KMS-11 (cell line): ENCODE measurements at regions not wholly inside any gene's neighbourhood (a gene's known extent, or its start where the extent isn't known, plus 50 kb on each side); places are given as distances from the start of the nearest gene placed in this dataset.

ENCODE experiments used
- H2AFZ ChIP-seq: fragments of 200-600 bp; sonication (generic); 2 replicates; pipeline ENCODE4 v1.6.1; 2016; ENCODE audit warnings: antibody characterized with exemption, mixed run types, low read depth
- H3K27ac ChIP-seq: fragments of 200-600 bp; sonication (generic); 2 replicates; pipeline ENCODE4 v1.6.1; 2016; ENCODE audit warnings: mild to moderate bottlenecking, mixed run types
- H3K27me3 ChIP-seq: fragments of 200-600 bp; sonication (generic); 2 replicates; pipeline ENCODE4 v1.6.1; 2017; ENCODE audit warnings: mild to moderate bottlenecking, low read depth, mixed run types, moderate library complexity; ENCODE audit not compliant: insufficient read depth
- H3K36me3 ChIP-seq: fragments of 200-600 bp; sonication (generic); 2 replicates; pipeline ENCODE4 v1.6.1; 2017; ENCODE audit warnings: mild to moderate bottlenecking, mixed run types; ENCODE audit not compliant: insufficient read depth
- H3K4me1 ChIP-seq: fragments of 200-600 bp; sonication (generic); 2 replicates; pipeline ENCODE4 v1.6.1; 2016; ENCODE audit warnings: mild to moderate bottlenecking, low read depth, mixed run types; ENCODE audit not compliant: poor library complexity, severe bottlenecking
- H3K4me2 ChIP-seq: fragments of 200-600 bp; sonication (generic); 2 replicates; pipeline ENCODE4 v1.7.0; 2016; ENCODE audit warnings: mild to moderate bottlenecking, mixed run types
- H3K4me3 ChIP-seq: fragments of 200-600 bp; sonication (generic); IDR thresholded peaks from 2 replicates; pipeline ENCODE4 v1.6.1; 2017; ENCODE audit warnings: low read depth, low read length, mixed read lengths; ENCODE audit not compliant: insufficient read depth
- H3K79me2 ChIP-seq: fragments of 200-600 bp; sonication (generic); 2 replicates; pipeline ENCODE4 v1.6.1; 2016; ENCODE audit warnings: low read depth, mixed run types; ENCODE audit not compliant: insufficient read depth
- H3K9ac ChIP-seq: fragments of 200-600 bp; sonication (generic); 2 replicates; pipeline ENCODE4 v1.6.1; 2016; ENCODE audit warnings: mild to moderate bottlenecking, mixed run types
- H4K20me1 ChIP-seq: fragments of 200-600 bp; sonication (generic); 2 replicates; pipeline ENCODE4 v1.6.1; 2016; ENCODE audit warnings: mild to moderate bottlenecking, mixed run types; ENCODE audit not compliant: insufficient read depth
- CTCF ChIP-seq: fragments of 200-600 bp; sonication (generic); conservative IDR thresholded peaks from 2 replicates; pipeline ENCODE4 v1.6.1; 2017; ENCODE audit warnings: low read depth, mild to moderate bottlenecking, antibody characterized with exemption, low read length, moderate library complexity, mixed read lengths

- H3K9ac ChIP-seq = no peak overlapping the region
- no peaks in the 10 kb centered on the region for H3K79me2 ChIP-seq
- no peak overlapping the region for H2AFZ ChIP-seq
- H3K36me3 ChIP-seq = no peaks in the 10 kb centered on the region
- no peak for TF ChIP-seq CTCF
- no peak overlapping the region for H3K4me3 ChIP-seq
- no peak overlapping the region for H3K4me2 ChIP-seq
- no peaks in the 10 kb centered on the region for H3K27me3 ChIP-seq
- no peaks in the 10 kb centered on the region for H4K20me1 ChIP-seq
- no peak overlapping the region for H3K27ac ChIP-seq
- no peaks in the 10 kb centered on the region for H3K4me1 ChIP-seq
Observed at GRCh38 chr20:56117350-56117749, 112.0 kb upstream of the CBLN4 start.

- TF ChIP-seq CTCF = no peak
- Histone ChIP-seq H4K20me1 (no peaks in the 10 kb centered on the region), H3K27me3 (no peaks in the 10 kb centered on the region), H3K9ac (no peak overlapping the region), H3K79me2 (no peaks in the 10 kb centered on the region), H3K36me3 (no peaks in the 10 kb centered on the region), H2AFZ (no peak overlapping the region), H3K4me1 (no peaks in the 10 kb centered on the region), H3K4me3 (no peak overlapping the region), H3K4me2 (no peak overlapping the region), H3K27ac (no peak overlapping the region)
Observed at GRCh38 chr20:56121850-56122249, 116.5 kb upstream of the CBLN4 start.

GRCh38 chr20:56143759-56144158 is 104.8 kb upstream of the MC3R start:
- Histone ChIP-seq H3K79me2 (no peaks in the 10 kb centered on the region), H3K4me3 (no peak overlapping the region), H4K20me1 (no peaks in the 10 kb centered on the region), H3K36me3 (no peaks in the 10 kb centered on the region), H3K9ac (no peak overlapping the region), H3K27ac (no peak overlapping the region), H2AFZ (no peak overlapping the region), H3K4me1 (no peaks in the 10 kb centered on the region), H3K4me2 (no peak overlapping the region), H3K27me3 (no peaks in the 10 kb centered on the region)
- no peak for TF ChIP-seq CTCF

- Histone ChIP-seq H3K27me3 (no peaks in the 10 kb centered on the region), H2AFZ (no peak overlapping the region), H4K20me1 (no peaks in the 10 kb centered on the region), H3K36me3 (no peaks in the 10 kb centered on the region), H3K4me2 (no peak overlapping the region), H3K9ac (no peak overlapping the region), H3K27ac (no peak overlapping the region), H3K4me3 (no peak overlapping the region), H3K4me1 (no peaks in the 10 kb centered on the region), H3K79me2 (no peaks in the 10 kb centered on the region)
- no peak for TF ChIP-seq CTCF
Observed at GRCh38 chr20:56151834-56152233, 96.7 kb upstream of the MC3R start.

- no peak overlapping the region for H3K9ac ChIP-seq
- no peak overlapping the region for H3K4me2 ChIP-seq
- H4K20me1 ChIP-seq = no peaks in the 10 kb centered on the region
- H3K27me3 ChIP-seq = no peaks in the 10 kb centered on the region
- H3K4me1 ChIP-seq = no peaks in the 10 kb centered on the region
- H3K27ac ChIP-seq = no peak overlapping the region
- no peak for TF ChIP-seq CTCF
- no peak overlapping the region for H2AFZ ChIP-seq
- H3K36me3 ChIP-seq = no peaks in the 10 kb centered on the region
- no peak overlapping the region for H3K4me3 ChIP-seq
- no peaks in the 10 kb centered on the region for H3K79me2 ChIP-seq
Observed at GRCh38 chr20:56153926-56154325, 94.6 kb upstream of the MC3R start.
